WTC11 (cell line): ENCODE measurements at regions not wholly inside any gene's neighbourhood (a gene's known extent, or its start where the extent isn't known, plus 50 kb on each side); places are given as distances from the start of the nearest gene placed in this dataset.

ENCODE experiments used
- ATF3 ChIP-seq: sonication (generic); formaldehyde crosslinking; conservative IDR thresholded peaks from 2 replicates; pipeline ENCODE4 v1.8.1; 2022; ENCODE audit warnings: mild to moderate bottlenecking, missing genetic modification reagents
- CREB1 ChIP-seq: sonication (generic); formaldehyde crosslinking; IDR thresholded peaks from 2 replicates; pipeline ENCODE4 v1.8.0; 2023; ENCODE audit warnings: mild to moderate bottlenecking, missing genetic modification reagents
- CTCF ChIP-seq: fragments of 200-600 bp; IDR thresholded peaks from 2 replicates; pipeline ENCODE4 v1.8.0; 2022; ENCODE audit warnings: antibody characterized with exemption
- E2F4 ChIP-seq: sonication (generic); formaldehyde crosslinking; IDR thresholded peaks from 2 replicates; pipeline ENCODE4 v1.8.1; 2022; ENCODE audit warnings: low read depth, mild to moderate bottlenecking, moderate library complexity, missing genetic modification reagents, borderline replicate concordance
- ETV6 ChIP-seq: sonication (generic); formaldehyde crosslinking; IDR thresholded peaks from 2 replicates; pipeline ENCODE4 v1.8.1; 2022; ENCODE audit warnings: mild to moderate bottlenecking, missing genetic modification reagents
- FOXJ3 ChIP-seq: sonication (generic); formaldehyde crosslinking; IDR thresholded peaks from 2 replicates; pipeline ENCODE4 v1.9.0; 2021; ENCODE audit warnings: missing genetic modification reagents, mild to moderate bottlenecking, borderline replicate concordance
- MAX ChIP-seq: sonication (generic); formaldehyde crosslinking; IDR thresholded peaks from 2 replicates; pipeline ENCODE4 v1.8.0; 2022; ENCODE audit warnings: mild to moderate bottlenecking, missing genetic modification reagents
- RELA ChIP-seq: sonication (generic); formaldehyde crosslinking; IDR thresholded peaks from 2 replicates; pipeline ENCODE4 v1.8.1; 2022; ENCODE audit warnings: missing genetic modification reagents, mild to moderate bottlenecking, borderline replicate concordance
- SP1 ChIP-seq: sonication (generic); formaldehyde crosslinking; conservative IDR thresholded peaks from 2 replicates; pipeline ENCODE4 v1.8.1; 2022; ENCODE audit warnings: missing genetic modification reagents
- TCF7 ChIP-seq: sonication (generic); formaldehyde crosslinking; IDR thresholded peaks from 2 replicates; pipeline ENCODE4 v1.8.0; 2022; ENCODE audit warnings: mild to moderate bottlenecking, low read depth, missing genetic modification reagents, moderate library complexity
- USF1 ChIP-seq: sonication (generic); formaldehyde crosslinking; IDR thresholded peaks from 2 replicates; pipeline ENCODE4 v1.8.0; 2022; ENCODE audit warnings: mild to moderate bottlenecking, missing genetic modification reagents
- TF ChIP-seq, protein P1 (sequence below): sonication (generic); formaldehyde crosslinking; IDR thresholded peaks from 2 replicates; pipeline ENCODE4 v1.8.0; 2023; ENCODE audit warnings: missing genetic modification reagents
- TF ChIP-seq, protein P2 (sequence below): fragments of 250-450 bp; sonication (Bioruptor Pico); IDR thresholded peaks from 2 replicates; pipeline ENCODE4 v1.9.0; 2021; ENCODE audit warnings: moderate library complexity, mild to moderate bottlenecking, inconsistent platforms, borderline replicate concordance
- TF ChIP-seq, protein P3 (sequence below): sonication (generic); formaldehyde crosslinking; IDR thresholded peaks from 2 replicates; pipeline ENCODE4 v1.8.0; 2022; ENCODE audit warnings: missing genetic modification reagents

DNA sequence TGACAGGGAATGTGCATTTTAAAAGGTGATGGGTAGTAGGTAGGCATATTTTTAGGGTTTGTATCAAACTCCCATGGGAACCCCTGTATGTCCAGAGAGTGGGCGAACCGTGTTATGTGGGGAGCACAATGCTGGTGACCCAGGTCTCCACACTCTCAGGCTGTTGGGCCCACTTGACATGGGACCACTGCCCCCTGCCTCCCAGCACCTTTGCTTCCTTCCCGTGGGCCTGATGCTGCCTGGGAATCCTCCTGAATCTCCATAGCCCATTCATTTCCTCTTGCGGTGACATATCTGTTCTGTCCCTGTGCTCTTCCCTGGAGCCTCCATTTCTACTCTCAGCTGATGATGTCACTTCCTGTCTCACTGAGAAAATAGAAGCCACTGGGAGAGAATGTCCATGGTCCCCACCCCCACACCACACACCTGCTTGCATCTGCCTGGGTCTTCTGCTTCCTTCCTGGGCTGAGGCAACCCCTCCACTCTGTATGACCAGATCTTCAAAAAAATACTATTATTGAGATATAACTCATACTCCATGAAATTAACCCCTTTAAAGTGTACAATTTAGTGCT is 55.8 kb upstream of the THY1 start:
- no peak for TF ChIP-seq FOXJ3 (CRISPR knock-in tag)
- no peak for TF ChIP-seq USF1 (CRISPR knock-in tag)
- no peak for TF ChIP-seq CTCF
- TF ChIP-seq ATF3 (CRISPR knock-in tag) = no peak
- TF ChIP-seq, protein P1, sequence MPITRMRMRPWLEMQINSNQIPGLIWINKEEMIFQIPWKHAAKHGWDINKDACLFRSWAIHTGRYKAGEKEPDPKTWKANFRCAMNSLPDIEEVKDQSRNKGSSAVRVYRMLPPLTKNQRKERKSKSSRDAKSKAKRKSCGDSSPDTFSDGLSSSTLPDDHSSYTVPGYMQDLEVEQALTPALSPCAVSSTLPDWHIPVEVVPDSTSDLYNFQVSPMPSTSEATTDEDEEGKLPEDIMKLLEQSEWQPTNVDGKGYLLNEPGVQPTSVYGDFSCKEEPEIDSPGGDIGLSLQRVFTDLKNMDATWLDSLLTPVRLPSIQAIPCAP (CRISPR knock-in tag) = no peak
- TF ChIP-seq MAX = no peak
- TF ChIP-seq TCF7 = no peak
- no peak for TF ChIP-seq ETV6 (CRISPR knock-in tag)
- no peak for TF ChIP-seq RELA (CRISPR knock-in tag)
- TF ChIP-seq E2F4 (CRISPR knock-in tag) = no peak
- TF ChIP-seq, protein P2, sequence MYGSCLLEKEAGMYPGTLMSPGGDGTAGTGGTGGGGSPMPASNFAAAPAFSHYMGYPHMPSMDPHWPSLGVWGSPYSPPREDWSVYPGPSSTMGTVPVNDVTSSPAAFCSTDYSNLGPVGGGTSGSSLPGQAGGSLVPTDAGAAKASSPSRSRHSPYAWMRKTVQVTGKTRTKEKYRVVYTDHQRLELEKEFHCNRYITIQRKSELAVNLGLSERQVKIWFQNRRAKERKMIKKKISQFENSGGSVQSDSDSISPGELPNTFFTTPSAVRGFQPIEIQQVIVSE (CRISPR knock-in tag) = no peak
- no peak for TF ChIP-seq SP1
- TF ChIP-seq, protein P3, sequence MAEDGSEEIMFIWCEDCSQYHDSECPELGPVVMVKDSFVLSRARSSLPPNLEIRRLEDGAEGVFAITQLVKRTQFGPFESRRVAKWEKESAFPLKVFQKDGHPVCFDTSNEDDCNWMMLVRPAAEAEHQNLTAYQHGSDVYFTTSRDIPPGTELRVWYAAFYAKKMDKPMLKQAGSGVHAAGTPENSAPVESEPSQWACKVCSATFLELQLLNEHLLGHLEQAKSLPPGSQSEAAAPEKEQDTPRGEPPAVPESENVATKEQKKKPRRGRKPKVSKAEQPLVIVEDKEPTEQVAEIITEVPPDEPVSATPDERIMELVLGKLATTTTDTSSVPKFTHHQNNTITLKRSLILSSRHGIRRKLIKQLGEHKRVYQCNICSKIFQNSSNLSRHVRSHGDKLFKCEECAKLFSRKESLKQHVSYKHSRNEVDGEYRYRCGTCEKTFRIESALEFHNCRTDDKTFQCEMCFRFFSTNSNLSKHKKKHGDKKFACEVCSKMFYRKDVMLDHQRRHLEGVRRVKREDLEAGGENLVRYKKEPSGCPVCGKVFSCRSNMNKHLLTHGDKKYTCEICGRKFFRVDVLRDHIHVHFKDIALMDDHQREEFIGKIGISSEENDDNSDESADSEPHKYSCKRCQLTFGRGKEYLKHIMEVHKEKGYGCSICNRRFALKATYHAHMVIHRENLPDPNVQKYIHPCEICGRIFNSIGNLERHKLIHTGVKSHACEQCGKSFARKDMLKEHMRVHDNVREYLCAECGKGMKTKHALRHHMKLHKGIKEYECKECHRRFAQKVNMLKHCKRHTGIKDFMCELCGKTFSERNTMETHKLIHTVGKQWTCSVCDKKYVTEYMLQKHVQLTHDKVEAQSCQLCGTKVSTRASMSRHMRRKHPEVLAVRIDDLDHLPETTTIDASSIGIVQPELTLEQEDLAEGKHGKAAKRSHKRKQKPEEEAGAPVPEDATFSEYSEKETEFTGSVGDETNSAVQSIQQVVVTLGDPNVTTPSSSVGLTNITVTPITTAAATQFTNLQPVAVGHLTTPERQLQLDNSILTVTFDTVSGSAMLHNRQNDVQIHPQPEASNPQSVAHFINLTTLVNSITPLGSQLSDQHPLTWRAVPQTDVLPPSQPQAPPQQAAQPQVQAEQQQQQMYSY (CRISPR knock-in tag) = no peak
- TF ChIP-seq CREB1 = no peak
